B cell (primary cell): ENCODE measurements at regions not wholly inside any gene's neighbourhood (a gene's known extent, or its start where the extent isn't known, plus 50 kb on each side); places are given as distances from the start of the nearest gene placed in this dataset.
A peak's percentile ranks its signal among the peaks of the same experiment; 100 is the strongest.

ENCODE experiments used
- ATAC-seq: fragments of 200-7000 bp; cut with Tn5 transposase; one replicate; pipeline ENCODE4 v1.10.0; 2021; ENCODE audit warnings: low read depth, mild to moderate bottlenecking, moderate number of reproducible peaks, moderate library complexity
- CTCF ChIA-PET: fragments of 350-600 bp; sonication (Branson Sonifier 250); formaldehyde crosslinking; loops from one replicate; lab custom pipeline; 2021; ENCODE audit warnings: antibody characterized with exemption, inconsistent platforms; lab: Charles Lee
- POLR2A ChIA-PET: fragments of 350-600 bp; sonication (Branson Sonifier 250); formaldehyde crosslinking; loops from one replicate; lab custom pipeline; 2021; ENCODE audit warnings: antibody characterized with exemption; lab: Charles Lee
- DNase-seq: peaks from one replicate; pipeline ENCODE4 v3.0.0; 2013
- H2AFZ ChIP-seq: 2 replicates; pipeline ENCODE4 v1.6.1; 2012; ENCODE audit warnings: mild to moderate bottlenecking, low read depth, low read length; ENCODE audit not compliant: insufficient read depth, poor library complexity, severe bottlenecking
- H3K27ac ChIP-seq, 2 donors: 1 replicate in 1 of 2; 2 replicates in 1 of 2; pipeline ENCODE4 v1.5.1; 2012 to 2013; ENCODE audit warnings: low read length in 2 of 2, mild to moderate bottlenecking in 2 of 2, moderate library complexity in 1 of 2
- H3K27me3 ChIP-seq, 4 experiments: fragments of 200-600 bp in 1 of 4; sonication (generic) in 1 of 4; replicated peaks in 1 of 4; 1 replicate in 2 of 4; 2 replicates in 2 of 4; pipeline versions ENCODE4 v1.6.1 to v1.7.0; 2013 to 2016; ENCODE audit warnings: low read length in 3 of 4, mild to moderate bottlenecking in 2 of 4, mixed read lengths in 1 of 4, moderate library complexity in 1 of 4; ENCODE audit not compliant: insufficient read depth in 4 of 4, control insufficient read depth in 3 of 4; ENCODE audit errors: control extremely low read depth in 1 of 4
- H3K36me3 ChIP-seq, 2 experiments: replicated peaks in 1 of 2; 1 replicate in 1 of 2; 2 replicates in 1 of 2; pipeline versions ENCODE4 v1.6.1 to v1.7.1; 2013; ENCODE audit warnings: low read length in 1 of 2; ENCODE audit not compliant: insufficient read depth in 2 of 2, control insufficient read depth in 1 of 2; ENCODE audit errors: control extremely low read depth in 1 of 2, extremely low read depth in 1 of 2
- H3K4me1 ChIP-seq, 2 donors: fragments of 200-600 bp in 1 of 2; sonication (generic) in 1 of 2; 1 replicate in 1 of 2; 2 replicates in 1 of 2; pipeline versions ENCODE4 v1.5.1 to v1.6.1; 2013 to 2017; ENCODE audit warnings: low read length in 2 of 2; ENCODE audit not compliant: control insufficient read depth in 2 of 2, insufficient read depth in 2 of 2
- H3K4me2 ChIP-seq: replicated peaks from 2 replicates; pipeline ENCODE3; 2012; ENCODE audit warnings: mild to moderate bottlenecking, low read depth, low read length; ENCODE audit not compliant: poor library complexity, severe bottlenecking
- H3K4me3 ChIP-seq, 5 experiments: fragments of 200-600 bp in 1 of 5; sonication (generic) in 1 of 5; 1 replicate in 3 of 5; 2 replicates in 2 of 5; pipeline versions ENCODE4 v1.5.1 to v1.7.0; 2011 to 2016; ENCODE audit warnings: low read length in 4 of 5, mild to moderate bottlenecking in 4 of 5, low read depth in 2 of 5, control low read depth in 1 of 5, moderate library complexity in 1 of 5; ENCODE audit not compliant: insufficient read depth in 1 of 5; ENCODE audit errors: control extremely low read depth in 1 of 5, extremely low read depth in 1 of 5
- H3K79me2 ChIP-seq: fragments of 200-600 bp; sonication (generic); one replicate; pipeline ENCODE4 v1.6.0; 2016; ENCODE audit warnings: low read length; ENCODE audit not compliant: control insufficient read depth, insufficient read depth
- H3K9ac ChIP-seq: fragments of 200-600 bp; sonication (generic); 2 replicates; pipeline ENCODE4 v1.6.1; 2017; ENCODE audit warnings: mild to moderate bottlenecking, low read length, moderate library complexity
- H3K9me3 ChIP-seq, 3 donors: one replicate each; pipeline versions ENCODE4 v1.6.1 to v1.7.1; 2013; ENCODE audit warnings: low read length in 2 of 3; ENCODE audit not compliant: control insufficient read depth in 2 of 3, insufficient read depth in 1 of 3; ENCODE audit errors: control extremely low read depth in 1 of 3
- H4K20me1 ChIP-seq: 2 replicates; pipeline ENCODE4 v1.6.0; 2012; ENCODE audit warnings: mild to moderate bottlenecking, low read length; ENCODE audit not compliant: insufficient read depth, control insufficient read depth, poor library complexity, severe bottlenecking
- H3K27ac Mint-ChIP-seq: one replicate; pipeline ENCODE4 v1.8.0; 2021; ENCODE audit warnings: mixed read lengths
- H3K27me3 Mint-ChIP-seq: one replicate; pipeline ENCODE4 v1.8.0; 2021; ENCODE audit warnings: mixed read lengths
- H3K4me1 Mint-ChIP-seq: one replicate; pipeline ENCODE4 v1.8.0; 2021; ENCODE audit warnings: mixed read lengths
- H3K4me3 Mint-ChIP-seq: one replicate; pipeline ENCODE4 v1.8.0; 2021; ENCODE audit warnings: mixed read lengths
- H3K9me3 Mint-ChIP-seq: one replicate; pipeline ENCODE4 v1.8.0; 2022; ENCODE audit warnings: mixed read lengths; ENCODE audit not compliant: insufficient read depth
- CTCF ChIP-seq: fragments of 200-600 bp; IDR thresholded peaks from one replicate; pipeline ENCODE4 v1.8.0; 2022; ENCODE audit warnings: antibody characterized with exemption, mild to moderate bottlenecking
- EZH2 ChIP-seq: IDR thresholded peaks from 2 replicates; pipeline ENCODE4 v1.6.1; 2012; ENCODE audit warnings: borderline replicate concordance, low read depth, mild to moderate bottlenecking, moderate library complexity, low read length; ENCODE audit not compliant: insufficient read depth, poor library complexity, severe bottlenecking
- WGBS: methylation state at CpG from one replicate; pipeline ENCODE4 v1.1.5; 2013; ENCODE audit warnings: missing lambda C conversion rate; ENCODE audit not compliant: insufficient coverage; 5-methylcytosine and 5-hydroxymethylcytosine counted together
- intact Hi-C: fragments of 100-400 bp; cut with micrococcal nuclease; formaldehyde crosslinking; loops from one replicate; pipeline ENCODE4 v1.10.0; 2022

DNA sequence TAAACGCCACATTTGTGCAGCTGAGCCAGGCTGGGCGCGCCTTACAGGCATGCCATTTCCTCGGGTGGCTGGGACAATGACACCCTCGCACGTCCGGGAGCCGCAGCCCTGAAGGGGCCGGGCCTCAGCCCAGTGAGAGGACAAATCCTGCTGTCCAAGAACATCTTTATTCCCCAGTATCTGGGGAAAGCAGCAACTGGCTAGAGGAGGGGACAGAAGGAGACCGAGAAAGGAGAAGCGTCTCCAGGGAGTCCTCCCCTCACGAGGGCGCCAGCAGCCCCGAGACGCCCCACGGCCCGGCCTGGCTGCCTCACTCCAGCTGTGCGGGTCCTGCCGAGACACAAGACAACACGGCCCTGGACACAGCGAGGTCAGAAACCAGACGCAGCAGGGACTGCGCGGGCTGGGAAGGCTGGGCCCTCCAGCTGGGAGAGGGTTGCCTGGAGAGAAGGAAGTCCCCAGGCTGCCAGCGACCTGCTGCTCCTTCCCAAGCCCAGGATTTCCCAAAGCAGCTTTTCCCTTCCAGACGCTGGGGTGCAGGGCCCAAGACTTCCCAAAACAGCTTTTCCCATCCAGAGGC, 130.2 kb downstream of the CHSY1 start:
- CTCF ChIA-PET: interaction anchor here (0.8 to 1.8 kb wide), 11 partner anchors 10 to 136 kb away, joined by 3 to 11 read pairs (median 4); no protein-coding TSS in a partner anchor
- intact Hi-C loops: loop anchor here (1.0 kb wide), 1 partner anchor 137 kb away; no protein-coding TSS in a partner anchor
- Histone ChIP-seq H3K4me3 (peak overlapping the region in 4 of 5 experiments; percentile 47 to 58 (median 52)), H3K9ac (peak overlapping the region; percentile 50), H3K36me3 (no peaks in the 10 kb centered on the region), H3K9me3 (no peaks in the 10 kb centered on the region), H3K79me2 (peaks cover 11% of the 10 kb centered on the region), H3K4me1 (peaks cover 36 to 39% of the 10 kb centered on the region in 2 donors), H2AFZ (peak overlapping the region; percentile 81), H3K4me2 (peak overlapping the region; percentile 85), H3K27me3 (no peaks in the 10 kb centered on the region), H4K20me1 (no peaks in the 10 kb centered on the region), H3K27ac (no peak overlapping the region)
- no peaks in the 10 kb centered on the region for H3K27me3 Mint-ChIP-seq
- 5% methylated on average over 21 of the region's 26 CpGs for WGBS
- ATAC-seq (peak; percentile 78), DNase-seq (peak; percentile 66)
- peak overlapping the region; percentile 46 for H3K27ac Mint-ChIP-seq
- H3K9me3 Mint-ChIP-seq: no peaks in the 10 kb centered on the region
- H3K4me3 Mint-ChIP-seq: peak overlapping the region; percentile 54
- H3K4me1 Mint-ChIP-seq: peaks cover 40% of the 10 kb centered on the region
- TF ChIP-seq CTCF (peak; percentile 24), EZH2 (no peak)
- POLR2A ChIA-PET: no interaction called here

DNA sequence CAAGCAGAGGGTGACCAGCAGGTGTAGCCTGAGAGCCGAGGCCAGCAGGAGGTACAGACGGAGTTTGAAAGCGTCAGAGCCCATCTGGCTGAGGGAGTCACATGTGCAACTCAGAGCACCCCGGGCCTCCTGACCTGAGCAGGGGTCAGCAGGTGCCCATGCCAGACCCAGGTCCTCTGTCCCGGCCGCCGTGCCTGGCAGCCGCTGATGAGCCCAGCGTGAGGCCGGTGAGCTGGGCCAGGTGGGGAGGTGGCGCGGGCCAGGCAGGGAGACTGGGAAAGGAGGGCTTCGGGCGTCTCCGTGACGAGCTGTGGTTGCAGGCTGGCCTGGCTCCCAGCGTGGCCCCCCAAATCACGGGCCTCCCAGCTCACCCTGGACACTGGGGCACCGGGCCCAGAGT, 130.9 kb downstream of the CHSY1 start:
- ChIA-PET POLR2A (no interaction called here), CTCF (interaction anchor here (0.7 to 1.8 kb wide), 5 partner anchors 9 to 137 kb away, joined by 3 to 11 read pairs (median 5); no protein-coding TSS in a partner anchor)
- Mint-ChIP-seq H3K27ac (no peak overlapping the region), H3K4me3 (no peak overlapping the region), H3K9me3 (no peaks in the 10 kb centered on the region), H3K27me3 (no peaks in the 10 kb centered on the region), H3K4me1 (peaks cover 39% of the 10 kb centered on the region)
- WGBS: 94% methylated on average over 19 of the region's 19 CpGs
- Histone ChIP-seq H3K4me1 (peaks cover 32 to 37% of the 10 kb centered on the region in 2 donors), H2AFZ (peak overlapping the region; percentile 81), H3K9ac (no peak overlapping the region), H3K27ac (no peak overlapping the region), H3K79me2 (peaks cover 11% of the 10 kb centered on the region), H3K27me3 (no peaks in the 10 kb centered on the region), H3K36me3 (no peaks in the 10 kb centered on the region), H3K4me2 (peak overlapping the region; percentile 85), H4K20me1 (no peaks in the 10 kb centered on the region), H3K9me3 (no peaks in the 10 kb centered on the region), H3K4me3 (no peak overlapping the region)
- ATAC-seq (no peak), DNase-seq (no peak)
- TF ChIP-seq EZH2 (no peak), CTCF (no peak)
- intact Hi-C loops: loop anchor here (1.0 kb wide), 1 partner anchor 137 kb away; no protein-coding TSS in a partner anchor
